NCI-H748 (cell line): ENCODE measurements at regions not wholly inside any gene's neighbourhood (a gene's known extent, or its start where the extent isn't known, plus 50 kb on each side); places are given as distances from the start of the nearest gene placed in this dataset.

ENCODE experiments used
- DNase-seq: peaks from one replicate; lab custom pipeline; 2025; ENCODE audit not compliant: unreplicated experiment; lab: John Stamatoyannopoulos, UW

DNA sequence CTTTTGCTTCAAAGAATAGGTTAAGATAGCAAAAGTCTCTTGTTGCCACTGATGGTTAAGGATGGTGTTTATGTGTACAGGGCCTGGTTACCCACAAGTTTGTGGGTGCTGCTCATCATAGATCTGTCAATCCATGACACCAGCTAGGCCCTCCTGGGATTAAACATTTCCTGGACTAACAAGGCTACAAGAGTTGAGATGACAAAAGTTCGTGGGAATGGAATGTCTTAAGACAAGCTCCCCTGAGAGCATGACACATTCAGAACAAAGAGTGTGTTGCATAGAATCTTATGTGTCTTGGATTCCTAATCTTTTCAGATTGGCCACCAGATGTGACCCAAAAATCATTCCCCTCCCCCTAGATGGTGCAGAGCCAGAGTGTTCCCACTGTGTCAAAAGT lies 592.5 kb upstream of the USP15 start:
- DNase-seq = no peak

DNA sequence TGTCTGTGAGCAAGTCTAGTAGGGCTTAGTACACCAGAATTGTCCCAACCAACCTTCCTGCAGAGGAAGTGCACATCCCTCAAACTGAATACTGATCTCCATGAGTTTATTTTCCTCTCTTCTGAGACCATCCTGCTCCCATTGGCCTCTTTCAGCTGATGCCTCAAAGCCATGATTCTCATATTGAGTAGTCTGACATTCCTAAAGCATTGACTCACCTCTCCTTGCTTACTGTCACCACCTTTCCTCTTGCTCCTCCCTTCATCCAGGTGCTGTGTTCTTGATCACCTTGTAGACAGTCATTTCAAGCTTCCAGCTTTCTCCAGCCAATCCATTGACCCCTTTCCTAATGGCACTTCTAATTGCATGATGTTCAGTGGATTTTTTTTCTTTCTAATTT lies 583.7 kb upstream of the USP15 start:
- no peak for DNase-seq

DNA sequence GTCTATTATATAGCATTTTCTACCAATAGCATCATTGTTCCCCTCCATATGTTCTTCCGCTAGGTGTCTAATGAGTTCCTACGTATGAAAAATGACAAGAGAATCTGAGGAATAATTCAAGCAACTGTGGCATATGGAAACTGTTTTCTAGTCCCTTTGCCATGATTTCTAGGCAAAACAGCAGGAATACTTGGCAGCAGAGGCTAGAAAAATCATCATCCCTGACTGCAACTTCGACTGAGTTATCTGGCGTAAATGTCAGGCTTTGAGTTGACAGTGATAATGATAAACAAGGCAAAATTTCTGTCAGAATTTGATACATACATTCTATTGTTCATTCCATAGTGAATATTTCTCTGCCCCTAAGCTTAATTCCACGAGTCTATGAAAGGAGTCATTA lies 572.8 kb upstream of the USP15 start:
- no peak for DNase-seq

DNA sequence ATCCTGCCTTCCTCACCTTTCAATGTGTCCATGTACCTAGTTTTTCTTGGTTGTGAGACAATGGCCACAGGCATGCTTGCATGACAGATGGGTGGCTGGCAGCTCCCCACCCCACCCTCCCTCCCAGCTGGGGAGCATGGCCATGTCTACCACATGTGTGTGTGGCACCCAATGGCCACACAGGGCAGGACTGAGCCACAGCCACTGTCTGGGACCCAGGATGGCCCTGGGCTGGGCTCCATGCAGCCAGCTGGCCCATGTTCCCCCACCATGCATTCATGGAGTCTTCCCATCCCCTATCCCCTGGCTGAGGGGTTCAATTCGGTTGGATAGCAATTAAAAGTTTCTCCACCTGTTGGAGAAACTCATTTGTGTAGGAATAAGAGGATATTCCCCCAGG lies 566.0 kb upstream of the USP15 start:
- DNase-seq = no peak

DNA sequence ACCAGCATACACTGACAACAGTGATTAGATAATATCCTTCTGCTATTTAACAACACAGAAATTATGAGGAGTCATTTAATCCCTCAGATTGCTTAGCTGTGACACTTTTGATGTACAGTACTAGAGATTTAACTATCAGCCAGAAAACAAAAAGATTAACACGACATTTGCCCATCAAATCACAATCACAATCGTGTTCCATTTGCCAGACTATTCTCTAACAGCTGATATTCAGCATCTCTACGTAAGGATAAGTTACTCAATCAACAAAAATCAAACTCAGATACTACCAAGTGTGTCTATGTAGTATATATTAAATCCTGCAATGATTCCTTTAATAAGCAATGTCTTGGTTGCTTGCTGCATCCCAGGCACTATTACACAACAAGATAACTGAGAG lies 558.7 kb upstream of the USP15 start:
- no peak for DNase-seq

DNA sequence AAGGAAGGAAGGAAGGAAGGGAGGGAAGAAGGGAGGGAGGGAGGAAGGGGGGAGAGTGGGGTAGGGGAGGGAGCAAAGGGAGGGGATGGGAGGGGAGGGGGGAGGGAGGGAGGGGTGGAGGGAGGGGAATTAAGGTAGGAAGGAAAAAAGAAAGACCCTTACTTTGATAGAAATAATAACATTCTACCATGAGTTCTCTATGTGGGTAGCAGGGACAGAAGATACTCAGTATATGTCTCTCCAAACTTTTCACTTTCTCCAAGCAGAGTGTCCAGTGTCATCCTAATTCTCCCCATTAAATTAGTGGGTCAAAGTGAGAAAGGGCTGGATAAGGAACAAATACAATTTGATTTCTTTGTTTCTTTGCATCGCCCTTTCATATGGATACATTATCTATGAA lies 553.4 kb upstream of the USP15 start:
- no peak for DNase-seq

DNA sequence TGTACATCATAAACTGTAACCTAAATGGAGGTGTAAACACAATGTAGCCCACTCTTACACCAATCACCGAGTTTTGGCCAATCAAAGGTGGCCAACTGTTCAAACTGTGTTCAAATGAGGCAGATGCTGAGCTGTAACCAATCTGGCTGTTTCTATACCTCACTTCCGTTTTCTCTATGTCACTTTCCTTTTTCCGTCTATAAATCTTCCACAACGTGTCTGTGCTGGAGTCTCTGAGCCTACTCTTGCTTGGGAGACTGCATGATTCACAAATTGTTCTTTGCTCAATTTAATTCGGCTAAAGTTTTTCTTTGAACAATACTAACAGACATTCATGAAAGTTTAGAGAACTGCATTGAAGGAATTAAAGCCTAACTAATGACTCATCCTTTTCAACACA lies 547.1 kb upstream of the USP15 start:
- DNase-seq = no peak

DNA sequence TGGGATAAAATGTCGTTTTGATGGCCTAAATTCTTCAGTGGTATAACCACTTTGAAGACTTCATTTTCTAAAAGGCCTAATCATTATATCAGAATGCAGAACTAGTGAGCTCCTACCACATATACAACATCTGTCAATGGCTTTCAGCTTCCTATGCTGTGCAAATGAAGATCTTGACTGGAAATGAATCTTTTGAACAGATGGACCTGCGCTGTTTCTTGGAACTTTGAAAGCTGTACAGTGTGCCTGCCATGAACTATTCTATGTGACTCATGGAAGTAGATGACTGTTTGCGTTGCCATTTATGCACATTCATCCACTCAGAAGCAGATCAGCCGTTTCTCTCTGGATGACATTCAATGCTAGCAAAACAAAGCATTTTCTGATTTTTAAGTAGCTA lies 542.2 kb upstream of the USP15 start:
- no peak for DNase-seq

DNA sequence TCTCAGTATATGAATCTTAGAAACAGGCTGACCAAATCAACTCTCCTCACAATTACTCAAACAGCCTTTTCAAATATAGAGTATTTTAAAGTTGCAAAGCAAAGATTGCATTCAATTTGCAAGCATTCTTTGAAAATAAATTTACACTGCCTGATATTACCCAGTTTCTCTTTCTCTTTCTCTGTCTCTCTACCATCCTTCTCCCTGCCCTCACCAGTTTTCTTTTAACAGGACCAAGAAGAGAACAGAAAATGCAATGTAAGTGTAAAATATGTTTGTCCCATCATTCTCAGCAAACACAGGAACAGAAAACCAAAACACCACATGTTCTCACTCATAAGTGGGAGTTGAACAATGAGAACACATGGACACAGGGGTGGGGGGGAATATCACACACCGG lies 520.3 kb upstream of the USP15 start:
- DNase-seq = no peak

DNA sequence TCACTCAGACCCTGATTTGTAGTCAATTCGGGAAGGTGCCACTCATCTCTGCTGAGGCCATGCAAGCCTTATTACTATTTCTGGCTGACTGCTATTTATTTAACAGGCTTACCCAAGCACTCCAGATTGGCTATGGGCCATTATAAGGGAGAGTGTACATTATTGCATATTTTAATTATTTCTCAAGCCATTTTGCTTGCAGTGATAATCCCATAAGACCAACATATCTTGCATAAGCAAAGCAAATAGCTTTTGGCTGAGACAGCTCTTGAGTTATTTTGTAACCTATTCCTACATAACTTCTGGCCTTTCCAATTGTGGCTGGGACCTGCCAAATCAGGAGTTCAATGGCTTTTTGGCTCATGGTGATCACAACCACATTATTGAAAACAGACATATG lies 509.6 kb upstream of the USP15 start:
- no peak for DNase-seq

DNA sequence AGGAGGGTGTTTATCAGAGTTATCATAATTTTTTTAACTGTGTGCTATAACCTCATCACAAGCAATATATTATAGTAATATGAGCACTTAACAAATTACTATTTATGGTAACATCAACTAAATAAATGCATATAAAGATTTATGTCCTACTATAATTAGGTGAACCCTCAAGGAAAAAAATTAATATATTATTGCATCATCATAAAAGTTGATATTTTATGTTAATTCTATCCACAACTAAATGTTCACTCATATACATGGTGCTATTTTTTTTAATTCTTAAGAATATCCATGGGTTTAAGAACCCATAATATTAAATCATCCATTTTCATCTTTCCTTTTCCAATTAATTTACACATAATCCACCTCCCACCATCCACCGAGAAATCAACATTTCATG lies 506.0 kb upstream of the USP15 start:
- no peak for DNase-seq

DNA sequence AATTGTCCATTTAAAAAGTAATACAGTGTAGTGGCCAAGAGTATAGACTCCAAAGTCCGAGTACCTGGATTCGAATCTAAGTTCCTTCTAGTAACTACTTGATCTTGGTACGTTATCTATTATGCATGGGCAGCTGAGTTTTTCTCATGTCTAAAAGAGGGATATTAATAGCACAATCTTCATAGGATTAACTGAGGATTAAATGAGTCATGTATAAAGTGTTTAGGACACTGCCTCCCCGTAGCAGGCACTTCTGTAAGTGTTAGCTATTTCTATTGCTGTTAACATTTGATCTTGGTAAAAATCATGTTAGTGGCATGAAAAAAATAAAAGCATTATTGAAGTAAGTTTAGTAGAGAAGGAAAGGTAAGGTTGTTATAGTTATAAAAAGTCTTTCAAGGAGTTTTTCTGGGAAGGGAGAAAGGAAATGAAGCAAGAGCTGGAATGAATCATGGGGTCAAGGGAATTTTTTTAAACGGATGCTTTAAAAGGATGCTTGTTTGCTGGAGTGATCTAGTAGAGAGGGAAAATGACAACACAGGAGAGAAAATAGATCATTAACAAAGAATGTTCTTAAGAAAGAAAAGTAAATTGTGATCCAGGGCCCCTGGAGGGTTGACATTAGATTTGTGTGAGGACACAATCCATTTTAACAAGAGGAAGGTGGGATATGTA lies 502.2 kb upstream of the USP15 start:
- no peak for DNase-seq

DNA sequence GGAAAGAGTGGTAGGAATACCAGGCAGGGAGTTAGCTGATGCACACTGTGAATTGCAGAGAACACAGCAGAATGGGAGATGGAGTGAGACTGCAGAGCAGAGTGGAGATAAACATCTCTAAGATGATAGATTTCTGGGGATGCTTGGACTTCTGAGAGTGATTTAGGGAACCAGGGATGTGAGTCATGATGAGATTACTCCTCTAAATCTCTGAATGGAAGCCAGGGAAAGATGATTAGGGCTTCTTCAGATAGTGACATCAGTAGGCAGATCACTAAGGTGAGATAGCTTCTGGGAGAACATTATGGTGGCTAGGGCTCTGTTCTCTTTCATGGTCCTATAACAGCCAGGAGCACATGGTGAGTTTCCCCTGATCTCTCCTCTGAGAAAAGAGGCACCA lies 501.5 kb upstream of the USP15 start:
- DNase-seq = no peak

DNA sequence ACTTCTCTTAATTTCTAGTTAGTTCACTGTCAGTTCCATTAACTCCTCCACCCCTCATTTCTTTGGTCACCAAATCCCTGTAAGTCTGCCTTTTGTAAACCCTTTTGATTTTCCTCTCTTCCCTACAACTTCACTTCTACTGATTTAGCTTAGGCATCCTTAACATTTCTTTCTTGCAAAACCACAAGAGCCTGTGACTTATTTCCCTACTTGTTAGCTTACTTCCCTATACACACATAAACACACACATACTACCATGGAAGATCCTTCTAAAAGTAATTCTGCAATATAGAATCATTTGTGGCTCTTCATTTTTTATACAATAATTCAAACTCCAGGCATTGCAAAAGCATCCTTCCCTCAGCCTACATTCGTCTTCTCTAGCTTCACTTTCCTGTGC lies 494.3 kb upstream of the USP15 start:
- DNase-seq = no peak

DNA sequence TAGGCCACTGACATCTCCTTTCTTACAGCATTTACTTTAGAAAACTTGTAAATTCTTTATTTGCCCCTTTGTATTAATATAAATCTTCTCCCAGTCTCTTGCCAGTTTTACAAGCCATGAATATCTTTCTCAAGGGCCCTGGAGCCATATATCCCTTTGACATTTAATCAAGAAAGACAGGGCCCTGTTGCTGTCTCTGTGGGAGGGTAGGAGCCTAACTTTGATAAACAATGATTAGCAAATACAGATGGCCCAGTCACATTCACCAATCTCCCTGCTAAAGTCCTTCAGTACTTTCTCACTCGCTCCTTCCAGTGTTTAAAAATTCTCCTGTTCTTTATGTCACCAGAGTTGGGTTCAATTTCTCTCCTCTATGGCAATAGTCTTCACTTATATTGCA lies 479.8 kb upstream of the USP15 start:
- no peak for DNase-seq

DNA sequence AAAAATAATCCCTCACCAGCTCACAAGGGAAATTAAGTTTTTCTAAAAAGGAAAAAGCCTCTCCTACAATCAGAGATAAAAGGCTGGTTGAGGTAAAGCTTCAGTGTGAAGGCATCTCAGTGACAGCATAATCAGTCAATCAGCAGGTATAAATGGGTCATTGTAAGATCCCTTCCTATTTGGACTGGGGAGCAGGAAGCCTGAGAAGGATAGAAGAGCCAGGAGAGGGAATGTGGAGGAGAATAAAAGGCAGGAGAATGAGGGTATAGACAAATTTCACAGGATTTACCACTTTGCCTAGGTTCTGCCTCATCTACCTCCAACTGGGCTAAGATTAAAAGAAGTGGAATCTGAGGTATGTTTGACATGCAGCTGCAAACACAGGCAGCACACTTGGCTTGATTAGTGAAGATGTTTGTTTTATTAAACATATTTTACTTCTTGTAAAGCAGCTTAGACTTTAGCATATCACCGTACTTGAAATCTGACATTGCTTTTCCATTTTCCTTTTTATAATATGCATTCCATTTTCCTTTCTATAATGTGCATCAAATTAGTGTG lies 479.1 kb upstream of the USP15 start:
- DNase-seq = no peak

DNA sequence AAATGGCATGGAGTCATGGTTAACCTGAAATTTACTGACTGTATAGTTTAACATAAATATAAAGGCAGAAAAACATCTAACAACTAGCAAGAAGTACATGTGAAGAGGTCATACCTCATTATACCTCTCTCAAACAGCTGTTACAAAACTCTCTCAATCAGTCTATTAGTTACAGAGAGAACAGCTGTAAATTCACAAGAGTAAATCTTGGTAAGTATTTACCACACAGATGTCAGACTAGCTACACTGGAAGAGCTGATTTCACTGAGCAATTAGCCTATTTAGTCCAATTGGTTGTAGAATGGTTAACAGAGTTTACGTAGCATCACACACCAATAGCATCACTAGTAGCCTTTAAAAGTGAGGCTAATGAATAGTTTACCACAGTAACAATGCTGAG lies 463.4 kb upstream of the USP15 start:
- DNase-seq = no peak

DNA sequence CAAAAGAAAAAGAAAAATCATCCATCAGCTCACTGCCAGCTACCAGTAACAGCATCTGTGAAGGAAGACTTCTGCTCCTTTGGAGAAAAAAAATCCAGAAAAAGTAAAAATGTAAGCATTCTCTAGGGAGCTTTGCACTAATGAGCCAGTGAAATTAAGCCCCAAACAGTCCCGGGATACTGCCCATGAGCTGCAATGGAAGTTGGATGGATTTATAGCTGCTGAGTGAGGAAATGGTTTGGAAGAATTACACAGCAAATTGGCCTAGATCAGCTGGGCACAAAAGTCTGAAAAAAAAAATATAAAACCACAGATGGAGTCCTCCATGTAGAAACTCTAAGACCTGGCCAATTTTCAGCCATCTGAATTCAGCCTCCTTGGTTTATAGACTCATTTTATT lies 462.9 kb upstream of the USP15 start:
- no peak for DNase-seq

DNA sequence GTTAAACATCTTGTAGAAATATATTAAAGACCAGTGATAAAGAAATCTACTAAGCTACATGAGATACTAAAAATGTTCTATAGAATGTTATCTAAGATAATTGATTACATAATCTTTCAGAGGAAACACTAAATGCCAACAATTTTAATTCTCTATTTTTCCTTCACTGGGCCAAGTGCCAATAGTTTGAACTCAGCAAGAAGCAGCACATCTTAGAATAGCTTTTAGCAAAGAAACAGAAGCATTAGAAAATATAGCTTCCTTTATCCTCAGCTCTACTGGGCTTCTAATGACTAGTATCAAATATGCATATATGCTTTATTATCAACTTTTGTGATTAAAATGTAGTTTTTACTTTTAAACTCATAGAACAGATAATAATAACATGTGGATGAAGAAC lies 461.4 kb upstream of the USP15 start:
- DNase-seq = no peak

DNA sequence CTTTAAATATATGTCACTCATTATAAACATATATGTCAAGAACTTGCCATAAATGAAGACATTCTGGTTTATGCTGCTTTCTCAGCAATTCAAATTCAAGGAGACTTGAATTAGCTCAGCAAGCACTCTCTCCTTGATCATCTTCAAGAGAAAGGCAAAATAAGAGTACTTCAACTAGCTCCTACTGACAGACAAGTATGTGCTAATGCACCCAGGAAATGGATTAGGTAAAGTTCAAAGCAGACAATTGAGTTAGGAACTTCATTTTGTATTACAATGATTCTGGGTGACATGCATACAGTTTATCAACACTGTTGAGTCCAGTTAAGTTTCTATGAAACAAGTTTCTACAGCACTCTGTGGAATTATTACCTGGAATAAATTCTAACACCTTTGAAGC lies 455.9 kb upstream of the USP15 start:
- no peak for DNase-seq

DNA sequence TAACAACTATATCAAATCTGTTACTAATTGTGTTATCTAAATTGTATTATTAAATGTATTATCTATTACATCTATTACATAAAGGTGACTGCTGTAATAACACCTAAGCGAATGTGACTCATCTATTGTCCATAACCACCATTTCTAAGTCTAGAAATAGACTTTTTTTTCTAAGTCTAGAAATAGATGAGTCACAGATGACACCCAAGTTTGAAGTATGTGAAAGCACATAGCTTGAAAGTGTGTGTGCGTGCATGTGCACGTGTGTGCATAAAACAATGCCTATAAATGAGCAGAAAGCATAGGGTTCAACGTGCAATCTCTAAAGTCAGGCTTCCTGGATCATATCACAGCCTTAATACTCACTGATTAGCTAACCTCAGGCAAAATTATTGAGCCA lies 451.3 kb upstream of the USP15 start:
- no peak for DNase-seq

DNA sequence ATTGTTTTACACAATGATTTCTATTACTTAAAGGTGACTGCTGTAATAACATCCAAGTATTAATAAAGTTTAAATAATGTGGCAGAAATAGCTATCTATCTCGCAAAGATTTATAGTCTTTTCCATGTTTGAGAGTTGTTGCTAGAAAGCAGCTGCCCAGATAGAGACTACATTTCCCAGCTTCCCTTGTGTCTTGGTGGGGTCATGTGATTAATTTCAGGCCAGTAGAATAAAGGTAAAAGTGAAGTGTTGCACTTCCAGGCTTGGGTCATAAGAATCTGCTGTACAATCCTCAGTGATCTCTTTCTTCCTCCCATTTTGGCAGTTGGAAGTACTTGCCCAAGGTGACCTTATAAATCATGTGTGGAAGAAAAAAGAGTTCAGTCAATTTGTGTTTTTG lies 449.7 kb upstream of the USP15 start:
- DNase-seq = no peak

DNA sequence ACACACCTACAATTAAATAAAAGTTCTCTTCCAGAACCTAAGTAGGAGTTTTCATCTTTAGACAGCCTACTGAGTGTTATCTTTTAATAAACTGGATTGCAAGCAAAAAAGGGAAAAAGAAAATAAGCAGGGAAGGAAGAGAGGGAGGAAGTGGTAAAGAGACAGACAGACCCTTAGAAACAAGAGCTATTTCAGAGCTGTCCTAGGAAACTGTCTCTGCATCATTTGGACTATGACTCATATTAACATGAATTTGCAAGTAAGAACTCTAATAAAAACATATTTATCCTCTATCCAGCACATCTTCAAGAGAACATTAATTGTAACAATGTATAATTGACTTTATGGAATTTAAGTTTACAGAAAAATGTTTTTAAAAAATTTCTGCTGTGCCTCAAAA lies 438.8 kb upstream of the USP15 start:
- peak; percentile 41 for DNase-seq
